ENCODE measurements at regions not wholly inside any gene's neighbourhood (a gene's known extent, or its start where the extent isn't known, plus 50 kb on each side); places are given as distances from the start of the nearest gene placed in this dataset.

GRCh38 chr1:108059945-108060344, 95.0 kb upstream of the VAV3 start:
- no peak overlapping the region for H3K9ac ChIP-seq
- no peaks in the 10 kb centered on the region for H3K36me3 ChIP-seq
- H3K27ac Mint-ChIP-seq = no peak overlapping the region
- no peak overlapping the region for H3K4me3 Mint-ChIP-seq
- no peaks in the 10 kb centered on the region for H3K36me3 Mint-ChIP-seq
- no peak overlapping the region for H3K4me2 ChIP-seq
- no peak overlapping the region for H2AFZ ChIP-seq (replicated peaks)
- H4K20me1 ChIP-seq (ENCODE audit: low read depth) = no peaks in the 10 kb centered on the region
- no peaks in the 10 kb centered on the region for H3F3A ChIP-seq (ENCODE audit: low read depth)
- H3K4me1 Mint-ChIP-seq = peaks cover 21% of the 10 kb centered on the region
- no peaks in the 10 kb centered on the region for H3K79me2 ChIP-seq (ENCODE audit: low read depth)
- peaks cover 11% of the 10 kb centered on the region for H3K4me1 ChIP-seq
- H3K9me3 ChIP-seq (ENCODE audit: low read depth) = no peaks in the 10 kb centered on the region
- no peak overlapping the region for H3K4me3 ChIP-seq
- no peak overlapping the region for H3K27ac ChIP-seq
- no peak for DNase-seq (ENCODE audit: low spot score)
- TF ChIP-seq EZH2phosphoT487 (IDR thresholded peaks at IDR 0.05) (no peak), EZH2 (IDR thresholded peaks at IDR 0.05) (no peak), CTCF (IDR thresholded peaks at IDR 0.05) (no peak)
- peaks cover 2% of the 10 kb centered on the region for H3K27me3 Mint-ChIP-seq (ENCODE audit: insufficient read depth, low read depth)
- no peaks in the 10 kb centered on the region for H3K27me3 ChIP-seq
- H3K9me3 Mint-ChIP-seq = peaks cover 11% of the 10 kb centered on the region

GRCh38 chr1:108057541-108057940, 92.6 kb upstream of the VAV3 start:
- no peaks in the 10 kb centered on the region for H3K9me3 ChIP-seq (ENCODE audit: low read depth)
- H3K36me3 ChIP-seq = no peaks in the 10 kb centered on the region
- peak overlapping the region; percentile 34 for H3K4me3 Mint-ChIP-seq
- TF ChIP-seq EZH2 (IDR thresholded peaks at IDR 0.05) (no peak), CTCF (IDR thresholded peaks at IDR 0.05) (no peak), EZH2phosphoT487 (IDR thresholded peaks at IDR 0.05) (no peak)
- no peak overlapping the region for H3K4me3 ChIP-seq
- H3K36me3 Mint-ChIP-seq = no peaks in the 10 kb centered on the region
- H3K27ac Mint-ChIP-seq = no peak overlapping the region
- peaks cover 2% of the 10 kb centered on the region for H3K27me3 Mint-ChIP-seq (ENCODE audit: insufficient read depth, low read depth)
- H3K27ac ChIP-seq = no peak overlapping the region
- peaks cover 11% of the 10 kb centered on the region for H3K4me1 ChIP-seq
- no peaks in the 10 kb centered on the region for H3F3A ChIP-seq (ENCODE audit: low read depth)
- no peaks in the 10 kb centered on the region for H4K20me1 ChIP-seq (ENCODE audit: low read depth)
- peak overlapping the region; percentile 91 for H2AFZ ChIP-seq (replicated peaks)
- no peak overlapping the region for H3K9ac ChIP-seq
- DNase-seq (ENCODE audit: low spot score) = peak; percentile 40
- H3K4me1 Mint-ChIP-seq = peaks cover 24% of the 10 kb centered on the region
- peaks cover 7% of the 10 kb centered on the region for H3K9me3 Mint-ChIP-seq
- H3K4me2 ChIP-seq = peak overlapping the region; percentile 11
- no peaks in the 10 kb centered on the region for H3K79me2 ChIP-seq (ENCODE audit: low read depth)
- H3K27me3 ChIP-seq = no peaks in the 10 kb centered on the region

- no peaks in the 10 kb centered on the region for H3K36me3 ChIP-seq
- no peak overlapping the region for H3K4me3 ChIP-seq
Measured at GRCh38 chr1:108056436-108056990, 91.5 kb upstream of the VAV3 start.

More at GRCh38 chr1:108056436-108056990, 91.5 kb upstream of the VAV3 start:
- Histone ChIP-seq H3K27me3 (no peaks in the 10 kb centered on the region), H3K4me1 (peaks cover 21% of the 10 kb centered on the region), H3K9ac (no peak overlapping the region), H3K9me3 (ENCODE audit: low read depth) (no peaks in the 10 kb centered on the region), H3K27ac (no peak overlapping the region), H3F3A (ENCODE audit: low read depth) (peaks cover 5% of the 10 kb centered on the region), H2AFZ (replicated peaks) (no peak overlapping the region), H3K4me2 (no peak overlapping the region), H3K79me2 (ENCODE audit: low read depth) (no peaks in the 10 kb centered on the region), H4K20me1 (ENCODE audit: low read depth) (no peaks in the 10 kb centered on the region)
- H3K27me3 Mint-ChIP-seq (ENCODE audit: insufficient read depth, low read depth) = peaks cover 2% of the 10 kb centered on the region
- H3K4me3 Mint-ChIP-seq = no peak overlapping the region
- H3K27ac Mint-ChIP-seq = no peak overlapping the region
- no peaks in the 10 kb centered on the region for H3K36me3 Mint-ChIP-seq
- TF ChIP-seq EZH2phosphoT487 (IDR thresholded peaks at IDR 0.05) = no peak
- TF ChIP-seq CTCF (IDR thresholded peaks at IDR 0.05) = no peak
- no peak for TF ChIP-seq EZH2 (IDR thresholded peaks at IDR 0.05)
- peaks cover 4% of the 10 kb centered on the region for H3K9me3 Mint-ChIP-seq
- no peak for DNase-seq (ENCODE audit: low spot score)
- peaks cover 24% of the 10 kb centered on the region for H3K4me1 Mint-ChIP-seq

Measured in neural progenitor cell (in vitro differentiated cells).